ENCODE measurements at regions not wholly inside any gene's neighbourhood (a gene's known extent, or its start where the extent isn't known, plus 50 kb on each side); places are given as distances from the start of the nearest gene placed in this dataset.

DNA sequence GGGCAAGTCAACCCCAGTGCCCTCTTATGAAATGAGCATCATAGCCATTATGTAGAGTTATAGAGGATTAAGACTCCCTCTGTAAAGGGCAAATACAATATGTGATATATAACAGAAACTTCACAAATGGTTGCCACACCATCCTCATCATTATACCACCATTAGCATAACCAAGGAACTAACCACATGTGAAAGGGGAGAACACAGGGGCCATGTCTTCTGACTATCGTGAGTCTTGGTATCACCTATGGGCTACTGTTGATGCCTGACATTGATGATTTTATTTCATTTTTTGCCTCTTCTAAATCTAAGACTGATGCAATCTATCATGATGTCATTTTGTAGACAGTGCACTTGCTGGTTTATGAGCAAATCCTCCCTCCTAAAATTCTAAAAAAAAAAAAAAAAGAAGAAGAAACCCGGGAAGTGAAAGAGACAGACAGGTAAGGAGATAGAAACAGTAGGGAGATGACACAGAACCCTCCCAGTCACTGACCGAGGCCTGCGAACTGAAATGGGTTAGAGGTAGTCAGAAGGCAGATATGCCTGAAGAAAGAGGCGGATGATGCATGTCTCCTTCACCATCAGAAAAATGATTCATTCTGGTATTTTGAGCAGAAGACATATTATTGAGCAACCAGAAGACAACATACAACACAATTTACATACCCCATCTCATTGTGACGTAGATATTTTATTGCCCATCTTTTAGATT is 266.0 kb downstream of the DMAC1 start:
- no peak for TF ChIP-seq POLR2AphosphoS5 (IDR thresholded peaks at IDR 0.05)
- TF ChIP-seq, protein P1, sequence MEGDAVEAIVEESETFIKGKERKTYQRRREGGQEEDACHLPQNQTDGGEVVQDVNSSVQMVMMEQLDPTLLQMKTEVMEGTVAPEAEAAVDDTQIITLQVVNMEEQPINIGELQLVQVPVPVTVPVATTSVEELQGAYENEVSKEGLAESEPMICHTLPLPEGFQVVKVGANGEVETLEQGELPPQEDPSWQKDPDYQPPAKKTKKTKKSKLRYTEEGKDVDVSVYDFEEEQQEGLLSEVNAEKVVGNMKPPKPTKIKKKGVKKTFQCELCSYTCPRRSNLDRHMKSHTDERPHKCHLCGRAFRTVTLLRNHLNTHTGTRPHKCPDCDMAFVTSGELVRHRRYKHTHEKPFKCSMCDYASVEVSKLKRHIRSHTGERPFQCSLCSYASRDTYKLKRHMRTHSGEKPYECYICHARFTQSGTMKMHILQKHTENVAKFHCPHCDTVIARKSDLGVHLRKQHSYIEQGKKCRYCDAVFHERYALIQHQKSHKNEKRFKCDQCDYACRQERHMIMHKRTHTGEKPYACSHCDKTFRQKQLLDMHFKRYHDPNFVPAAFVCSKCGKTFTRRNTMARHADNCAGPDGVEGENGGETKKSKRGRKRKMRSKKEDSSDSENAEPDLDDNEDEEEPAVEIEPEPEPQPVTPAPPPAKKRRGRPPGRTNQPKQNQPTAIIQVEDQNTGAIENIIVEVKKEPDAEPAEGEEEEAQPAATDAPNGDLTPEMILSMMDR (IDR thresholded peaks at IDR 0.05): no peak
- TF ChIP-seq POLR2A (IDR thresholded peaks at IDR 0.05): no peak
